ENCODE measurements at regions not wholly inside any gene's neighbourhood (a gene's known extent, or its start where the extent isn't known, plus 50 kb on each side); places are given as distances from the start of the nearest gene placed in this dataset.
A peak's percentile ranks its signal among the peaks of the same experiment; 100 is the strongest.

GRCh38 chr4:111717921-111718320, 427.3 kb upstream of the FAM241A start:
- peak in 4 of 7 donors; percentile 9 to 24 (median 15) for DNase-seq
- TF ChIP-seq CTCF (IDR thresholded peaks at IDR 0.05) (no peak), POLR2A (IDR thresholded peaks at IDR 0.05) (no peak)
- Histone ChIP-seq H3K4me3 (no peak overlapping the region), H3K4me1 (replicated peaks in 1 of 2) (peaks cover 0 to 11% of the 10 kb centered on the region in 2 donors), H3K9me3 (replicated peaks in 1 of 3) (no peaks in the 10 kb centered on the region), H3K27me3 (no peaks in the 10 kb centered on the region), H3K27ac (no peak overlapping the region), H3K36me3 (replicated peaks in 1 of 2) (no peaks in the 10 kb centered on the region)
- WGBS, 4 donors = 4 to 22% (median 10%) methylated on average over 1 of the region's 1 CpG
- intact Hi-C loops (cut with DNase I) = no loop called here

DNA sequence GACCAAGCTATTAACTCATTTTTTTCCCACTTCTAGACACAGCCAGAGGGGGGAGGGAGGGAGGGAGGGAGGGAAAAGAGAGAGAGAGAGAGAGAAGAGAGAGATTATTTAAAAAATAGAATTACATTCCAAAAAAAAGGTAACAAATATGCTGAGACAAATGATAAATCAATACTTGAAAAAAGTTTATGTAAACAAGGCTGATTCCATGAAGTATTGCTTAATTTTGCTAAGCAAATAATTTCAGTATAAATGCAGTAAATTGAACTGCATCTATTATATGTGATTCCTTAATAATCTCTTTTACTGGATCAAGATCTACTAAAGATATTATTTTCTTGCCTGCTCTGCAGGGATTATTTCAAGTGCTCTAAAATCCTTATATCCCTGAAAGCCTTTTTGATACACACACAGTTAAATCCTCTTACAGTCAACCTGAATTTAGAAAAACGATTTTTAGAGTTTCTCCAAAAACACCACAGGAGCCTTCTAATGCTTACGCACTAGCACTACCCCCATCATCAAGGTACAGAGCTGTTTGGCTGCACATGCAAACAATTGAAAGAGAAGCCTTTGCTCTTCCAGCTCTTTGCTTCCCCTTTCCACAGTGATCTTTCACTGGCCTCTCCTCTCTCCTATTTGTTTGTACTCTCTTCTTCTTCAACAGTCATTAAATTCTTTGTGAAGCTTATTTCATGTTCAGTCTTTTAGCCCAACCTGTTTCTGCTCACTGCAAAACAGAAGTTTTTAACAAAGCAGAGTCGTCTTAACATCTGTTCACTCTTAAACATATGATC, 426.3 kb upstream of the FAM241A start:
- Histone ChIP-seq H3K4me3 (no peak overlapping the region), H3K27me3 (no peaks in the 10 kb centered on the region), H3K27ac (no peak overlapping the region), H3K36me3 (replicated peaks in 1 of 2) (no peaks in the 10 kb centered on the region), H3K4me1 (replicated peaks in 1 of 2) (peaks cover 0 to 12% of the 10 kb centered on the region in 2 donors), H3K9me3 (replicated peaks in 1 of 3) (no peaks in the 10 kb centered on the region)
- 57 to 62% (median 60%) methylated on average over 3 of the region's 3 CpGs for WGBS, 4 donors
- DNase-seq = no peak
- intact Hi-C loops (cut with DNase I) = no loop called here
- TF ChIP-seq POLR2A (IDR thresholded peaks at IDR 0.05) (no peak), CTCF (IDR thresholded peaks at IDR 0.05) (no peak)

GRCh38 chr4:111720866-111721265, 424.4 kb upstream of the FAM241A start:
- intact Hi-C loops (cut with DNase I) = no loop called here
- no peak for DNase-seq

GRCh38 chr4:111722213-111722720, 423.0 kb upstream of the FAM241A start:
- no peaks in the 10 kb centered on the region for H3K27me3 ChIP-seq
- DNase-seq = no peak
- TF ChIP-seq CTCF (IDR thresholded peaks at IDR 0.05) (no peak), POLR2A (IDR thresholded peaks at IDR 0.05) (no peak)
- intact Hi-C loops (cut with DNase I) = no loop called here
- no peak overlapping the region for H3K4me3 ChIP-seq
- peaks cover 0 to 12% of the 10 kb centered on the region in 2 donors for H3K4me1 ChIP-seq (replicated peaks in 1 of 2)
- no peaks in the 10 kb centered on the region for H3K36me3 ChIP-seq (replicated peaks in 1 of 2)
- H3K9me3 ChIP-seq (replicated peaks in 1 of 3) = no peaks in the 10 kb centered on the region
- H3K27ac ChIP-seq = no peak overlapping the region
- 44 to 61% (median 49%) methylated on average over 2 of the region's 2 CpGs for WGBS, 4 donors

More at GRCh38 chr4:111720866-111721265, 424.4 kb upstream of the FAM241A start:
- H3K36me3 ChIP-seq (replicated peaks in 1 of 2) = no peaks in the 10 kb centered on the region
- peaks cover 0 to 12% of the 10 kb centered on the region in 2 donors for H3K4me1 ChIP-seq (replicated peaks in 1 of 2)
- H3K4me3 ChIP-seq = no peak overlapping the region
- no peaks in the 10 kb centered on the region for H3K27me3 ChIP-seq
- H3K27ac ChIP-seq = no peak overlapping the region
- no peaks in the 10 kb centered on the region for H3K9me3 ChIP-seq (replicated peaks in 1 of 3)
- 85 to 94% (median 90%) methylated on average over 4 of the region's 4 CpGs for WGBS, 4 donors
- no peak for TF ChIP-seq POLR2A (IDR thresholded peaks at IDR 0.05)
